Coronary artery (tissue), 2 donors: ENCODE measurements at regions not wholly inside any gene's neighbourhood (a gene's known extent, or its start where the extent isn't known, plus 50 kb on each side); places are given as distances from the start of the nearest gene placed in this dataset.

ENCODE experiments used
- DNase-seq: peaks from one replicate; pipeline ENCODE4 v3.0.0-alpha.2; 2017; ENCODE audit warnings: low spot score
- H3K27ac ChIP-seq, 2 donors: fragments of 200-600 bp; sonication (generic); one replicate each; pipeline ENCODE4 v1.5.1; 2016 to 2019
- H3K4me3 ChIP-seq: fragments of 200-600 bp; sonication (generic); 2 replicates; pipeline ENCODE4 v1.5.1; 2016; ENCODE audit warnings: mild to moderate bottlenecking, moderate library complexity
- TF ChIP-seq, protein P1 (sequence below): fragments of 200-600 bp; sonication (generic); IDR thresholded peaks from one replicate; pipeline ENCODE4 v1.5.1; 2019; ENCODE audit warnings: antibody characterized with exemption

DNA sequence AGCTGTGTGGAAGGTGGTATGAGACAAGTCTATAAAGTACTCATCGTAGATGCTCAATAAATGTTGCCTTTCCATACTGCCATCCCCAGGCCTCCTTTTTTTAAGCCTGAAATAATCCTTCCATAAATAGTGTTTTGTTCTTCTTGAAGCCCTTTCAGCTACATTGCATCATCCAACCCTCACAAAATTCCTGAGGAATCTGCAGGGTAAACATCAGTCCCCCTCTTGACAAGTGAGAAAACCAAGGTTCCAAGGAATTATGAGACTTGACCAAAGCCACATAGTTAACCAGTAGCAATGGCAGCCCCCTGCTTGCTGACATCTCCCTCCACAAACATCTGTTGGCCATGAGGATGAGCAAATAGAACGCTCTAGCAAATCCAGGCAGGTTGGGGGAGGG is 89.7 kb upstream of the CCL1 start:
- Histone ChIP-seq H3K27ac (no peak overlapping the region), H3K4me3 (no peak overlapping the region)
- DNase-seq, result no peak
- TF ChIP-seq, protein P1, sequence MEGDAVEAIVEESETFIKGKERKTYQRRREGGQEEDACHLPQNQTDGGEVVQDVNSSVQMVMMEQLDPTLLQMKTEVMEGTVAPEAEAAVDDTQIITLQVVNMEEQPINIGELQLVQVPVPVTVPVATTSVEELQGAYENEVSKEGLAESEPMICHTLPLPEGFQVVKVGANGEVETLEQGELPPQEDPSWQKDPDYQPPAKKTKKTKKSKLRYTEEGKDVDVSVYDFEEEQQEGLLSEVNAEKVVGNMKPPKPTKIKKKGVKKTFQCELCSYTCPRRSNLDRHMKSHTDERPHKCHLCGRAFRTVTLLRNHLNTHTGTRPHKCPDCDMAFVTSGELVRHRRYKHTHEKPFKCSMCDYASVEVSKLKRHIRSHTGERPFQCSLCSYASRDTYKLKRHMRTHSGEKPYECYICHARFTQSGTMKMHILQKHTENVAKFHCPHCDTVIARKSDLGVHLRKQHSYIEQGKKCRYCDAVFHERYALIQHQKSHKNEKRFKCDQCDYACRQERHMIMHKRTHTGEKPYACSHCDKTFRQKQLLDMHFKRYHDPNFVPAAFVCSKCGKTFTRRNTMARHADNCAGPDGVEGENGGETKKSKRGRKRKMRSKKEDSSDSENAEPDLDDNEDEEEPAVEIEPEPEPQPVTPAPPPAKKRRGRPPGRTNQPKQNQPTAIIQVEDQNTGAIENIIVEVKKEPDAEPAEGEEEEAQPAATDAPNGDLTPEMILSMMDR, result no peak

DNA sequence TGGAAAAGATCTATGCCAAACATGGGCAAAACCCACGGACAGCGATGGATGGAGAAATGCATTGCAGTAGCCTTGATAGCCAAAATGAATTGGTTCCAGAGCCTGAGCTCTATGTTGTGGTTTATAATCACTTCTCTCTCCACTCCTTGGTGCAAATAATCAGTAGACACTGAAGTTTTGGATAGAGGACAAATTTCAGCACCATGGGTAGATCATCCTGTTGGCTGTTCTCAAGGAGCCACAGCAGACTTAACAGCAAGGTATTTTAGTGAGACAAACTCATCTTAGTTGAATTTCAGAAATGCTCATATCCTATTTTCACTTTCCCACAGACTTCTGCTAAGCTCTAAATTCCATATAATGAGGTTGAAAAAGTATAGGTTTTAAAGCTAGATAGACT is 88.3 kb upstream of the CCL1 start:
- Histone ChIP-seq H3K4me3 (no peak overlapping the region), H3K27ac (no peak overlapping the region)
- DNase-seq, result no peak
- TF ChIP-seq, protein P1, result no peak

DNA sequence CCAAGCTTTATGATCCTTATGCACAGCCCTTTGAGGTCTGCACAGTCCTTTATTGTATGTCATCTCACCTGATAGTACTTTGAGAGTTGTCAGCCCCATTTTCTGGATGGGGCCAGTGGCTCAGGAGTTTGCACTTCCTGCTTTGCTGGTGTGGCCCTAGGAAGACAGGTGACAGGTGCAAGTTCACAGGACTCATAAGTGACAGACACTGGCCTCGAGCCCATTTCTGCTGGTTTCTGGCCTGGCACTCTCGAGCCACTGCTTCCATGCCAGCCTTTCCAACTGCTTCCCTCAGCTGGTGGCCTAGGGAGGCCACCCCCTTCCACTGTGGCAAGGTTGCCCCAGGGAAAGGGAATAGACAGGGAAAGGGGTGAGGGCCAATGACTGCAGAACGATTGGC is 84.4 kb upstream of the CCL1 start:
- no peak overlapping the region for H3K4me3 ChIP-seq
- DNase-seq, result no peak
- TF ChIP-seq, protein P1, result no peak
- H3K27ac ChIP-seq, result no peak overlapping the region

DNA sequence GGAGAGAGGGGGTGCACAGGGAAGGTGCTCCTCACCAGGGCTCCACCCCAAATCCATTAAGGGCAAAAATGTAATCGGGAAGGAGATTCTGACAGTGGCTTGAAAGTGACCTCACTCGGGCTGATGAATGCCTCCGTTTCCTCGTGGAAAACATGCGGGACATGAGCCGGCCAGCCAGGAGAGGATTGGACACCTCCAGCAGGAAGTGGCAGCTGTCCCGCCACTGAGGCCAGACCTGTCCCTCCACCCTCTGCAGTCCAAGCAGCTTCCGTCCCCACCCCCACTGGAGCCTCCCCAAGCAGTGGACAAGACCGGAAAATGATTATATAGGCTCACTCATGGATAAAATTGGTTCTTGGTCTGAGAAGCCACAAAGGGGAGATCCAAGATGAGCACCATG is 82.1 kb upstream of the CCL1 start:
- TF ChIP-seq, protein P1, result no peak
- H3K4me3 ChIP-seq, result no peak overlapping the region
- no peak for DNase-seq

DNA sequence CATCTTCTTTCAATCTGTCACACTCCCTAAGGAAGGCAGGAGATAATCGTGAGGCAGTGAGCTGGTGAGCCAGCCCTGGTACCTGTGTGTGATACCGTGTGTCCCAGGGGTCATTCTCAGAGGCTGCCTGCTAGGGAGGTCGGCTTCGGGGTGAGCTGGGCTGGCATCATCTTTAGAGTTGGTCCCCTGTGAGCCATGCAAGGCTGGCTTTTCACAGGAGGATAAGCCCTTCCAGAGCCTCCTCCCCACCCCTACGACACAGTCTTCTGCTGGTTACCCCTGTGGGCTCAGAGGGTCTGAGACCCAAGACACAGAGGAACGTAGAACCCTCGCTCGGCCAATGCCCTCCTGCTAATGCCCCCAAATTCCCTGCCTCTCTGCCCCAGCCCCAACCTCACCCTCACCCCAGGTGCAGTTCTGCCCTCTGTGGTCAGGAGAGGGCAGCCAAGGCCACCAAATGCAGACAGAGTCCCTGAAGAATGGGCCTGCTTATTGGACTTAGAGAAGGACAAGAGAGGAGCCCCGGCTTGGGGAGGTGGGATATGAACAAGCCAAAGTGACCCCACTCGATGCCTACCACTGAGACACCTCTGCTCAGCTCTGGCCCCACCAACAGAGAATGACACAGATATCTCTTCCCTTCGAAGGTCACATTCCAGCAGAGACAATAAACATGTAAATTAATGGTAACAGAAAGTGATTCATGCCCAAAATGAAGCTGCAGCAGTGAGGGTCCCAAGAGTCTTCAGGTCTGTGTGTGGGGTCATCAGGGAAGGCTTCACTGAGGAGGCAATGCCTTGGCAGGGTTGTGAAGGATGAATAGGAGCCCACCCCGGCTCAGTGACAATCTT is 80.8 kb upstream of the CCL1 start:
- Histone ChIP-seq H3K27ac (no peak overlapping the region), H3K4me3 (no peak overlapping the region)
- no peak for DNase-seq
- TF ChIP-seq, protein P1, result no peak

More for the DNA sequence above, 82.1 kb upstream of the CCL1 start:
- H3K27ac ChIP-seq, result no peak overlapping the region

DNA sequence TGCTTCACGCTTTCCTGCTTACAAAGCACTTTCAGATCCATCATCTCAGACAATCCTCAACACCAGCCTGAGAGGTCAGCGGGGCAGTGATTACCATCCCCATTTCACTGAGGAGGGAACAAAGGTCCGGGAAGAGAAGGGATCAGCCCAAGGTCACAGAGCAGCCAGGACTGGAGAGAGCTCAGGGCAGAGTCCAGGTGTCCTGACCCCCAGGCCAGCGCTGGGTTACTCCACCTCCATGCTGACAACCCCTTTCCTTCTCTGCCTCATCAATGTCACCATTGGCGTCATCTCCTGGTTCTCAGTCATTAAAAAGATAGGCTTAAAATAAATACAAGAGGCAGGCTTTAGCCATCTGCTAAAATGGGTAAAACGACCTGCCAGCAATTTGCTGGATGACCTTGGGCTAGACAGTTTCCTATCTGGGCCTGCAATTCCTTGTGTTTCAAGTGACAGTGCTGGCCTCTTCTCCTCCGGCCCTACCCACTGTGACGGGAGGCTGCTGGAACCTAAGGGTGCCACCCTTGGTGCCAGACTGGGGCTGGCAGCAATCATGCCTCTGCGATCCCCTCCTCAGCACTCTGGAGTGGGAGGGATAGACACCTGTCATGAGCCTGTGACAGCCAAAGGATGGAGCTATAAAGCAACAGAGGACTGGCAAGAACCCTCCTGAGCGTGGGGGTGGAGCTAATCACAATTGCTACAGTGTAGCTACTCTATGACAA is 79.5 kb upstream of the CCL1 start:
- no peak overlapping the region for H3K4me3 ChIP-seq
- H3K27ac ChIP-seq, result no peak overlapping the region
- no peak for DNase-seq
- TF ChIP-seq, protein P1, result no peak

DNA sequence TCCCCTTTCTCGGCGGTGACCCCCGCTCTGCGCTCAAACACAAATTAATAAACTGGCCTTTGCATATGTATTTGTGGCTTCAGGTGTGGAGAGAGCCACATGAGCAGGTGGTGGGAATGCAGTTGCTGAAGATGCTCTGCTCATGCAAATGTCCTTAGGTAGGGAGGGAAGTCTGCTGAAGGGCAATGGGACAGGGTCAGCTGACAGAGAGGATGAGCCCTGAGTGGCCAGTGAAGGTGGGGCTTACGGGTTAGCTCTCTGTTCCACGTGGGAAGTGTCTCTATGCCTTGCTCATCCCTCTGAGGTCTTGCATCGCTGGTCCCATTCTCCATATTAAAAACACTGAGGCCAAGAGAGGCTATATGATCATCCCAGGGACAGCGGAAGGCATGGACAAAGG is 74.2 kb upstream of the CCL1 start:
- H3K4me3 ChIP-seq, result no peak overlapping the region
- DNase-seq, result no peak
- TF ChIP-seq, protein P1, result no peak

More for the DNA sequence above, 74.2 kb upstream of the CCL1 start:
- no peak overlapping the region for H3K27ac ChIP-seq
